ENCODE measurements at regions not wholly inside any gene's neighbourhood (a gene's known extent, or its start where the extent isn't known, plus 50 kb on each side); places are given as distances from the start of the nearest gene placed in this dataset.

DNA sequence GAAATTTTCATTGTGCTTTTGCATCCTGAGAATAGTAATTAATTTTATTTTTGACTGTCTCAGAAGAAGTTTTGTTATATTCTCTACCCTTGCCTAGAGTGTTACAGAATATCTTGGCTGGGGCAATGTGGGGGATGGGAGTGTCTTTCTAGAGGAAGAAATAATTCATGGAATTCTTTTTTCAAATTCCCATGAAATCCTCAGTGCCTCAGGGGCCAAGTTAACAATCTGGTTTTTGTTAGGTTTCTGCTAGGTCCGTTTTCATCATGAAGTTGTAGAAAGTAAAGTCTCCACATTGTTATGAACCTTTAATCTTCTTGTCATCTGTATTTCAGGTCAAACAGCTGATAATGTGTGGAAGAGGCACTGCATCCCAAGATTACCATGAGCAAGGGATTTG lies 145.6 kb upstream of the GYPC start:
- TF ChIP-seq SP1 (IDR thresholded peaks at IDR 0.05) (no peak), HDGF (IDR thresholded peaks at IDR 0.05; ENCODE audit: borderline replicate concordance) (no peak), ELF4 (IDR thresholded peaks at IDR 0.05) (no peak), BHLHE40 (IDR thresholded peaks at IDR 0.05; ENCODE audit: borderline replicate concordance) (no peak), FOXK2 (IDR thresholded peaks at IDR 0.05) (no peak), SUZ12 (IDR thresholded peaks at IDR 0.05) (no peak)

Data from HEK293T (cell line).